NB4 (cell line): ENCODE measurements at regions not wholly inside any gene's neighbourhood (a gene's known extent, or its start where the extent isn't known, plus 50 kb on each side); places are given as distances from the start of the nearest gene placed in this dataset.

Source experiments
- MAX ChIP-seq: IDR thresholded peaks from 2 replicates; pipeline ENCODE4 v1.6.1; 2011; ENCODE audit warnings: low read depth, low read length
- MYC ChIP-seq: IDR thresholded peaks from 2 replicates; pipeline ENCODE4 v1.6.1; 2011; ENCODE audit warnings: low read depth, low read length
- POLR2A ChIP-seq: IDR thresholded peaks from 2 replicates; pipeline ENCODE4 v1.6.1; 2011; ENCODE audit warnings: mild to moderate bottlenecking; ENCODE audit not compliant: insufficient read length; ENCODE audit errors: extremely low read depth
- TF ChIP-seq, protein P1 (sequence below): IDR thresholded peaks from one replicate; pipeline ENCODE4 v1.5.1; 2012; ENCODE audit warnings: low read depth, low read length

DNA sequence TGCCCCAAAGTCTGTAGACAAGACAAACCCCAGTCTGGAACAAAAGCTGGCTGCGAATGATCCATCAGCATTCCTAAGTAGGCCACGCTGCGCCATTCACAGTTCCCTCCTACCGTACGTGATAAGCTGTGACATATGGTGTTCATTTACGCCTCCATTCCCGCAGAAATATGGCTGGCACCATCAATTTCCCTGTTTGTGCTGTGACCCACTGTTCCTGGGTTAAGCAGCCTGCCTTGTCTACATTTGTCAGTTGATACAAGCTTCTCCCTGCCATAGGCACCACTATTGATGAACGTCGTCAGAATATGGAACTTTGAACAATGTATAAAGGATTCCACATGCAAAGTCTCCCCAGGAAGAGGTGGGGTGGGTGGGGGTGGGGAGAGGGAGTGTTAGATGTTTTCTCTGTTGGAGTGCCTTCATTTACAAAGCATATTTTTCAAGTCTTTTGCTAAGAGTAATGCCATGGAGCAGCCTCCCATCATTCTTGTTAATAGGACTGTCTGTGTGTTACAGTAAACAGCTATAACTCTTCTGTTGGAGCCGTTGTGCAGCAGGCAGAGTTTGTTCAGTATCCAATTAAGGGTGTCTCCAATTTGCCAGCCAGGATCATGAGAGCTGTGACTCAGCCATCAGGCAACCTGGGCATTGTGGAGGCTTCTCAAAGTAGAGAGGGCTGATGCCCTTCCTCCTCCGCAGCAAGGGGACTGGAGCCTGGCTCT, 294.6 kb downstream of the TMEM114 start:
- TF ChIP-seq POLR2A (no peak), MAX (no peak), MYC (no peak)
- TF ChIP-seq, protein P1, sequence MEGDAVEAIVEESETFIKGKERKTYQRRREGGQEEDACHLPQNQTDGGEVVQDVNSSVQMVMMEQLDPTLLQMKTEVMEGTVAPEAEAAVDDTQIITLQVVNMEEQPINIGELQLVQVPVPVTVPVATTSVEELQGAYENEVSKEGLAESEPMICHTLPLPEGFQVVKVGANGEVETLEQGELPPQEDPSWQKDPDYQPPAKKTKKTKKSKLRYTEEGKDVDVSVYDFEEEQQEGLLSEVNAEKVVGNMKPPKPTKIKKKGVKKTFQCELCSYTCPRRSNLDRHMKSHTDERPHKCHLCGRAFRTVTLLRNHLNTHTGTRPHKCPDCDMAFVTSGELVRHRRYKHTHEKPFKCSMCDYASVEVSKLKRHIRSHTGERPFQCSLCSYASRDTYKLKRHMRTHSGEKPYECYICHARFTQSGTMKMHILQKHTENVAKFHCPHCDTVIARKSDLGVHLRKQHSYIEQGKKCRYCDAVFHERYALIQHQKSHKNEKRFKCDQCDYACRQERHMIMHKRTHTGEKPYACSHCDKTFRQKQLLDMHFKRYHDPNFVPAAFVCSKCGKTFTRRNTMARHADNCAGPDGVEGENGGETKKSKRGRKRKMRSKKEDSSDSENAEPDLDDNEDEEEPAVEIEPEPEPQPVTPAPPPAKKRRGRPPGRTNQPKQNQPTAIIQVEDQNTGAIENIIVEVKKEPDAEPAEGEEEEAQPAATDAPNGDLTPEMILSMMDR: no peak
